Left forelimb (tissue), 1 donor: ENCODE measurements at regions not wholly inside any gene's neighbourhood (a gene's known extent, or its start where the extent isn't known, plus 50 kb on each side); places are given as distances from the start of the nearest gene placed in this dataset.

ENCODE experiments used
- DNase-seq: peaks from one replicate; pipeline ENCODE4 v3.0.0-alpha.2; 2018; ENCODE audit warnings: low spot score

GRCh38 chr2:22826703-22827102 lies 558.3 kb upstream of the KLHL29 start:
- DNase-seq, result no peak

- DNase-seq, result no peak
Observed at GRCh38 chr2:22829791-22830190, 555.2 kb upstream of the KLHL29 start.

DNA sequence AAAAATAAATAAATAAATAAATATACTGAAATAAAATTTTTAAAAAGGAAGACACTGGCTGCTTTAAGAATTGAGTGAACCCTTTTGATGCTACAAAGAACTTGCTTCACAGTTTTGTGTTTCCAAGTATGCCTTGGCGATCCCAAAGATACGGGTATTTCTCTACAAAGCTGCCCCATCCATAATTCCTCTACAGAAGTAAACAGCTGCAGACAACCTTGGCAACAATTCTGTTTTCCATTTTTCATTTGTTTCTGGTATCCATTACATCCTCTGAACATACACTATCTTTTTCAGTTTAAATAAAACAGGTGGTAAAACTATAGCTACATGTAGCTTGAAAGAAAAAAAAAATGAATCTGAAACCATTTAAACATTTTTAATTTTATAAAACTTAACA lies 552.8 kb upstream of the KLHL29 start:
- no peak for DNase-seq

GRCh38 chr2:22838461-22838860 lies 546.5 kb upstream of the KLHL29 start:
- DNase-seq, result no peak

DNA sequence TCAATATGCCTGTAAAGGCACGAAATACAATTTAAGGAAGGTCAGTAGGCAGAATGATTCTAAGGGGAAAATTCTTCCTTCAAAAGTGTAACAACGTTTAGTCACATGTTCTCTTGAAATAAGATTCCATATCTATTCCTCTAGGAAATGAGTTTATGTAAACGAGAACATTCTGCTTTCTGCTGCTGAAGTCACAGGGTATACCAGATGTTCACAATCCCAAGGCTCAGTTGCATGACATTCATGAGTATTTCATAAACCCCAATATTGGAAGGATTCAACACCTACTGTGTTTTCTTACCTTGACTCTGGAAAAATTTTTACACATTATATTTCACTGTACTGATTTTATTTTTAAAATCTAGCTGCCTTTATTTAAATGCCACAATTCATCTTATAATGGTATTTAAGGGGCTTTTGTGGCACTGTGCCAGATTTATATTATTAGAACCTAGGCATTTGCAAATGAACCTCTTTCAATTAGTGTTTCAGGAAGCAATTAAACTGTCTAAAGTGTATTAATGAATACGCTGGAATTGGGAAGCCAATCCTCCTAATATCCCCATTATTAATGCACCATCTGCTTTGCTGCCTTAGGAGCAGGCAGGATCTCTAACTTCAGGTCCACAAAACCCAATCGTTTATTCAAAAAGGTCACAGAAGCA lies 542.6 kb upstream of the KLHL29 start:
- no peak for DNase-seq

DNA sequence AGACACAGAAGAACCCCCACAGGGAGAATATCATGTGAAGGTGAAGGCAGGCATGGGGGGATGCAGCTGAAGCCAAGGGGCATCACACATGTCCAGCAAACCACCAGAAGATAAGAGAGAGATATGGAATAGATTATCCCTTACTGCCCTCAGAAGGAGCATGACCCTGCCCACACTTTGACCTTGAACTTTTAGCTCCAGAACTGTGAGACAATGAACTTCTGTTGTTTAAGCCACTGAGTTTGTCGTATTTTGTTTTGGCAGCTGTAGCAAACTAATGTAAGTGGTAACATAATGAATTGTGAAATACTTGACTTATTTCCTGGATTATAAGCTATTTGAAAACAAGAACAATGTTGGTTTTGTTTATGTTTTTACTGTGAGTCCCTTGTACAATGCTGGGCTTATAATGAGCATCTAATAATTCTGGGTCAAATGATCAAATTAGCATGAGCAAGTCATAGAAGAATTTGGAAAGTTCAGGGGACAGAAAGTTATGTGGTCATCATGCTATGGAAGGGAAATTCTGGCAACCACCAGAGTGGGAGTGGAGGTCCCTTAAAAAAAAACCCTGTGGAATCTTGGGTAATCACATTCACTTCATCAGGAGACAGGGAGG lies 541.0 kb upstream of the KLHL29 start:
- DNase-seq, result no peak

- DNase-seq, result no peak
Observed at GRCh38 chr2:22850310-22850709, 534.7 kb upstream of the KLHL29 start.

- no peak for DNase-seq
Observed at GRCh38 chr2:22854588-22854987, 530.4 kb upstream of the KLHL29 start.

DNA sequence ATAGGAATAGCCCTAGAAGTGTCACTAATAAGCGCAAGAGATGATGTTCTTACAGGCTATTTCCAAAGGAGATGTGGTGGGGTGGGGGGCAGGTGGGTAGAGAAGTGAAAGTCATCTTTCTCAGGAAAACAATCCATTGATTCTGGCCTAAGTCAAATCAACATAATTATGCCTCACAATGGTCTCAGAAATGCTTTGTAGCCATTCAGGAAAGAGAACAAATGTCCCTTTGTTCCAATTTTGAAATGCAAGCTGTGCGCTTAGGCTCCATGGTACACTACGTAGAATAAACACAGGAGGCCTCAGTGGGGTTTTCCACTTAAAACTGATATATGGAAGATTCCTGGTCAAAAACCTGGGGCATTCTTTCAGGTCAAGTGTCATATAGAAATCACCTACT lies 529.9 kb upstream of the KLHL29 start:
- DNase-seq, result no peak

- no peak for DNase-seq
Observed at GRCh38 chr2:22855761-22856184, 529.2 kb upstream of the KLHL29 start.

- DNase-seq, result no peak
Observed at GRCh38 chr2:22867973-22868372, 517.0 kb upstream of the KLHL29 start.

GRCh38 chr2:22878121-22878520 lies 506.9 kb upstream of the KLHL29 start:
- no peak for DNase-seq

- DNase-seq, result no peak
Observed at GRCh38 chr2:22879009-22879863, 505.7 kb upstream of the KLHL29 start.

GRCh38 chr2:22880161-22880560 lies 504.8 kb upstream of the KLHL29 start:
- no peak for DNase-seq

- no peak for DNase-seq
Observed at GRCh38 chr2:22882011-22882410, 503.0 kb upstream of the KLHL29 start.

GRCh38 chr2:22882643-22883042 lies 502.3 kb upstream of the KLHL29 start:
- DNase-seq, result no peak

GRCh38 chr2:22883054-22883453 lies 501.9 kb upstream of the KLHL29 start:
- no peak for DNase-seq

DNA sequence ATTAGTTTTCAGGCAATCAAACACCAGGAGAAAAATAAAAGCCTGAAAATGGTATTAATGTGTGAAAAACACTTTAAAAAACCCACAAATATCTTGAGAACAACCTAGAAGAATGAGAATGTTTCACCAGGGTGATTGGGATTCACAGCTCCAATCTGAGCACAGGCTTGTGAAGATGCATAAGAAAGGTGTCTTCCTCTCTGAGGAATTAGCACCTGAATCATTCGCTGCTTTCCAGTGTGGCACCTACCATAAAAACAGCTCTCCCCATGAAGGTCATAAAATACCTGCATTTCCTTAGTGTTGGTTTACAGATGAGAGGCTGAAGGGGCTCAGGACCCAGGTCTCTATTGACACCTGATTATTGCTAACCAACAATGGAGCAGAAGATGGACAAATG lies 499.7 kb upstream of the KLHL29 start:
- no peak for DNase-seq

DNA sequence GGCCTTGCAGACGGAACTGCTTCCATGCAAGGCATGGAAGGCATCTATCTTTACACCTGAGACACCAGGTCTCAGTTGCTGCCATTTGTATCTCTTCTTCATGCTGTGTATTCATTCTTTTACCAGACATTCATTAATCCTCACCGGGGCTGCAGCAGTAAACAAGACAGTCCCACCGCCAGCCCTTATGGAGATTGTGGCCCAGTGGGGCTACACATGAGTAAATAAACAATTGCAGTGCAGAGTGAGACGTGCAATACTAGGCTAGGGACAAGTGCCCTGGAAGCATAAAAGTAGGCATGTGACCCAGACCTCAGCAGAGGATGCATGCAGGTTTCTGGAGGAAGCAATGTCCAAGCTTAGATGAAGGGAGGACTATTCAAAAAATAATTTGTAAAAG lies 497.6 kb upstream of the KLHL29 start:
- DNase-seq, result no peak

GRCh38 chr2:22887845-22888244 lies 497.1 kb upstream of the KLHL29 start:
- DNase-seq, result no peak

- no peak for DNase-seq
Observed at GRCh38 chr2:22890132-22890531, 494.8 kb upstream of the KLHL29 start.

DNA sequence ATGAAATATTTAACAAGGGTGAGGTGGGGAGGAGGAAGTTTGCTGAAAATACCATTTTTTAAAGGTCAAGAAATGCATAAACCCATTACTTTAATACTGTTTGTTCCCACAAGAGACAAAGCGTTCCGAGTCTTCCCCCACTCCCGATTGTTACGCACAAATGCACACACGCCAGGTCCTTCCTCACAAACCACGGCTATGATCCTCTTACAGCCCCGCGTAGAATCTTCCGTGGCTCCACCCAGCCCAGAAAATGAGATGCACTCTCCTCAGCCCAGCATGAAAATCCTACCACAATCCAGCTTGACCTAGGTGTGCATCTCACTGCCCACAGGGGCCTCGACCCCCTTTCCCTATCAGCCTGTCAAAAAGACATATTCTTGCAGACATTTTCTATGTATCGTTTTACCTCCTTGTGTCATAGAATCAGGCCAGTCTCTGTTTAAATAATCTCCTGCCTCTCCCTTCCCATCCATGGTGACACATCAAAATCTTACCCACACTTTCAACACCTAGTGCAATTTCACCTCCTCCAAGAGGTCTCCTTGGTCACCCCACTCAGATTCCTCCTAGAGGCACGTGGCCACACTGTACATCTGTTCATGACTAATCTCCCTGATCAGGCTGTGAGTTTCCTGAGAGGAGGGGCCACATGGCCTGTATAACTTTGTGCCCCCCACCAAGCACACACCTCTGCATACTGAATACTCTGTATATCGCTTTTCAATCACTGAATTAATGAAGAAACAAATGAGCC lies 491.0 kb upstream of the KLHL29 start:
- DNase-seq, result no peak
